Peyer's patch (tissue), 4 donors: ENCODE measurements at regions not wholly inside any gene's neighbourhood (a gene's known extent, or its start where the extent isn't known, plus 50 kb on each side); places are given as distances from the start of the nearest gene placed in this dataset.

Source experiments
- DNase-seq, 3 donors: peaks; one replicate each; pipeline ENCODE4 v3.0.0-alpha.2; 2017 to 2019
- H3K27ac ChIP-seq, 4 donors: fragments of 200-600 bp; sonication (generic); one replicate each; pipeline ENCODE4 v1.5.1; 2016 to 2019
- H3K27me3 ChIP-seq, 2 donors: fragments of 200-600 bp; sonication (generic); one replicate each; pipeline ENCODE4 v1.5.1; 2019
- H3K36me3 ChIP-seq, 3 donors: fragments of 200-600 bp; sonication (generic); one replicate each; pipeline ENCODE4 v1.5.1; 2016 to 2019
- H3K4me1 ChIP-seq, 4 donors: fragments of 200-600 bp; sonication (generic); one replicate each; pipeline ENCODE4 v1.5.1; 2016 to 2019
- H3K4me3 ChIP-seq, 4 donors: fragments of 200-600 bp; sonication (generic); 1 replicate in 3 of 4; 2 replicates in 1 of 4; pipeline ENCODE4 v1.5.1; 2016 to 2019; ENCODE audit warnings: mild to moderate bottlenecking in 1 of 4
- H3K9me3 ChIP-seq, 4 donors: fragments of 200-600 bp; sonication (generic); one replicate each; pipeline ENCODE4 v1.5.1; 2016 to 2019; ENCODE audit warnings: mild to moderate bottlenecking in 1 of 4
- CTCF ChIP-seq, 6 experiments: fragments of 450-650 bp in 4 of 6; fragments of 200-600 bp in 2 of 6; sonication (generic) in 1 of 6; IDR thresholded peaks; one replicate each; pipeline ENCODE4 v1.5.1; 2017 to 2019; ENCODE audit warnings: antibody characterized with exemption in 6 of 6, mild to moderate bottlenecking in 3 of 6, moderate library complexity in 1 of 6
- POLR2A ChIP-seq, 2 donors: fragments of 450-650 bp; IDR thresholded peaks; one replicate each; pipeline ENCODE4 v1.5.1; 2017; ENCODE audit warnings: antibody characterized with exemption in 2 of 2, mild to moderate bottlenecking in 2 of 2, moderate library complexity in 2 of 2

GRCh38 chr1:37120279-37120678, 86.0 kb upstream of the GRIK3 start:
- no peaks in the 10 kb centered on the region for H3K27me3 ChIP-seq
- DNase-seq = no peak
- no peaks in the 10 kb centered on the region for H3K4me1 ChIP-seq
- no peak overlapping the region for H3K4me3 ChIP-seq
- no peaks in the 10 kb centered on the region for H3K36me3 ChIP-seq
- H3K9me3 ChIP-seq = no peaks in the 10 kb centered on the region
- no peak overlapping the region for H3K27ac ChIP-seq
- no peak for TF ChIP-seq CTCF (IDR thresholded peaks at IDR 0.05)
- no peak for TF ChIP-seq POLR2A (IDR thresholded peaks at IDR 0.05)

GRCh38 chr1:37123276-37124115, 89.2 kb upstream of the GRIK3 start:
- no peak overlapping the region for H3K27ac ChIP-seq
- no peak overlapping the region for H3K4me3 ChIP-seq
- no peaks in the 10 kb centered on the region for H3K4me1 ChIP-seq
- no peaks in the 10 kb centered on the region for H3K36me3 ChIP-seq
- H3K9me3 ChIP-seq = no peaks in the 10 kb centered on the region
- no peak for DNase-seq
- H3K27me3 ChIP-seq = no peaks in the 10 kb centered on the region
- TF ChIP-seq CTCF (IDR thresholded peaks at IDR 0.05) = no peak
- no peak for TF ChIP-seq POLR2A (IDR thresholded peaks at IDR 0.05)

- H3K9me3 ChIP-seq = no peaks in the 10 kb centered on the region
These were observed 90.2 kb upstream of the GRIK3 start for GRCh38 chr1:37124501-37124900.

GRCh38 chr1:37125295-37125694, 91.0 kb upstream of the GRIK3 start:
- H3K4me3 ChIP-seq = no peak overlapping the region
- H3K4me1 ChIP-seq = no peaks in the 10 kb centered on the region
- no peak for DNase-seq
- TF ChIP-seq POLR2A (IDR thresholded peaks at IDR 0.05) (no peak), CTCF (IDR thresholded peaks at IDR 0.05) (no peak)
- H3K9me3 ChIP-seq = no peaks in the 10 kb centered on the region
- no peak overlapping the region for H3K27ac ChIP-seq
- H3K27me3 ChIP-seq = no peaks in the 10 kb centered on the region
- no peaks in the 10 kb centered on the region for H3K36me3 ChIP-seq

More at GRCh38 chr1:37124501-37124900, 90.2 kb upstream of the GRIK3 start:
- TF ChIP-seq POLR2A (IDR thresholded peaks at IDR 0.05) = no peak
- no peak for TF ChIP-seq CTCF (IDR thresholded peaks at IDR 0.05)
- no peaks in the 10 kb centered on the region for H3K27me3 ChIP-seq
- H3K36me3 ChIP-seq = no peaks in the 10 kb centered on the region
- no peak overlapping the region for H3K27ac ChIP-seq
- H3K4me3 ChIP-seq = no peak overlapping the region
- DNase-seq = no peak
- H3K4me1 ChIP-seq = no peaks in the 10 kb centered on the region

GRCh38 chr1:37127254-37127748, 93.0 kb upstream of the GRIK3 start:
- H3K4me1 ChIP-seq = no peaks in the 10 kb centered on the region
- no peak overlapping the region for H3K4me3 ChIP-seq
- DNase-seq = no peak
- no peaks in the 10 kb centered on the region for H3K27me3 ChIP-seq
- TF ChIP-seq POLR2A (IDR thresholded peaks at IDR 0.05) (no peak), CTCF (IDR thresholded peaks at IDR 0.05) (no peak)
- no peak overlapping the region for H3K27ac ChIP-seq
- no peaks in the 10 kb centered on the region for H3K36me3 ChIP-seq
- H3K9me3 ChIP-seq = no peaks in the 10 kb centered on the region
